HEK293 (cell line): ENCODE measurements at regions not wholly inside any gene's neighbourhood (a gene's known extent, or its start where the extent isn't known, plus 50 kb on each side); places are given as distances from the start of the nearest gene placed in this dataset.

ENCODE experiments used
- CTCF ChIA-PET: fragments of 350-600 bp; formaldehyde crosslinking; extraction: SDS; loops from one replicate; lab custom pipeline; 2021; ENCODE audit warnings: antibody characterized with exemption; lab: Yijun Ruan, JAX
- POLR2A ChIA-PET: fragments of 300-600 bp; formaldehyde crosslinking; extraction: SDS; loops from one replicate; lab custom pipeline; 2020; ENCODE audit warnings: antibody characterized with exemption, inconsistent platforms; lab: Yijun Ruan, JAX
- H3K27ac ChIP-seq: fragments of 200-500 bp; sonication (Bioruptor generic); 2 replicates; pipeline ENCODE4 v1.5.1; 2014; ENCODE audit warnings: low read depth, low read length, control low read depth, inconsistent platforms; ENCODE audit errors: extremely low read depth
- H3K36me3 ChIP-seq, 2 experiments: fragments of 200-500 bp in 1 of 2; sonication (Bioruptor generic) in 1 of 2; 1 replicate in 1 of 2; 2 replicates in 1 of 2; pipeline ENCODE4 v1.5.1; 2014 to 2017; ENCODE audit warnings: inconsistent platforms in 2 of 2, low read length in 2 of 2; ENCODE audit not compliant: control insufficient read depth in 2 of 2, insufficient read depth in 1 of 2
- H3K4me1 ChIP-seq: fragments of 200-500 bp; sonication (Bioruptor generic); 2 replicates; pipeline ENCODE4 v1.5.1; 2014; ENCODE audit warnings: mild to moderate bottlenecking, low read length, inconsistent platforms; ENCODE audit not compliant: control insufficient read depth, insufficient read depth
- H3K4me3 ChIP-seq: 2 replicates; pipeline ENCODE4 v1.5.1; 2011; ENCODE audit warnings: low read depth, mild to moderate bottlenecking, control low read depth, low read length, moderate library complexity
- H3K9me3 ChIP-seq: fragments of 200-500 bp; sonication (Bioruptor generic); 2 replicates; pipeline ENCODE4 v1.5.1; 2014; ENCODE audit warnings: low read depth, low read length, inconsistent platforms; ENCODE audit not compliant: control insufficient read depth, insufficient read depth
- HIC1 ChIP-seq: fragments of 450-650 bp; formaldehyde crosslinking; IDR thresholded peaks from 2 replicates; pipeline ENCODE4 v1.5.1; 2016; ENCODE audit warnings: missing biosample characterization, missing genetic modification characterization
- HOXD13 ChIP-seq: sonication (generic); formaldehyde crosslinking; IDR thresholded peaks from 2 replicates; pipeline ENCODE4 v1.8.0; 2022; ENCODE audit warnings: missing genetic modification reagents, borderline replicate concordance
- KLF10 ChIP-seq: fragments of 450-650 bp; IDR thresholded peaks from 2 replicates; pipeline ENCODE4 v1.5.1; 2018; ENCODE audit warnings: missing biosample characterization, mild to moderate bottlenecking, missing genetic modification characterization
- PRDM1 ChIP-seq: fragments of 450-650 bp; formaldehyde crosslinking; IDR thresholded peaks from 2 replicates; pipeline ENCODE4; 2016; ENCODE audit warnings: missing biosample characterization, missing genetic modification characterization
- SETDB1 ChIP-seq: IDR thresholded peaks from one replicate; pipeline ENCODE4 v1.6.1; 2017; ENCODE audit warnings: mild to moderate bottlenecking, low read length, moderate library complexity, mixed read lengths; ENCODE audit not compliant: insufficient read length
- SP7 ChIP-seq: fragments of 450-650 bp; formaldehyde crosslinking; IDR thresholded peaks from 2 replicates; pipeline ENCODE4 v1.5.1; 2016; ENCODE audit warnings: missing biosample characterization, missing genetic modification characterization
- ZNF114 ChIP-seq: fragments of 450-650 bp; formaldehyde crosslinking; IDR thresholded peaks from 2 replicates; pipeline ENCODE4 v1.5.0; 2017; ENCODE audit warnings: missing biosample characterization, missing genetic modification characterization
- ZNF175 ChIP-seq: fragments of 450-650 bp; formaldehyde crosslinking; IDR thresholded peaks from 2 replicates; pipeline ENCODE4 v1.5.1; 2016; ENCODE audit warnings: missing biosample characterization, missing genetic modification characterization
- ZNF223 ChIP-seq: fragments of 450-650 bp; formaldehyde crosslinking; IDR thresholded peaks from 2 replicates; pipeline ENCODE4 v1.5.1; 2016; ENCODE audit warnings: missing biosample characterization, missing genetic modification characterization
- ZNF341 ChIP-seq: fragments of 450-650 bp; formaldehyde crosslinking; IDR thresholded peaks from 2 replicates; pipeline ENCODE4; 2016; ENCODE audit warnings: low read depth, missing biosample characterization, missing genetic modification characterization
- ZNF518A ChIP-seq: fragments of 450-650 bp; formaldehyde crosslinking; conservative IDR thresholded peaks from 2 replicates; pipeline ENCODE4 v1.5.1; 2016; ENCODE audit warnings: low read depth, missing biosample characterization, missing genetic modification characterization
- ZNF521 ChIP-seq: fragments of 450-650 bp; formaldehyde crosslinking; IDR thresholded peaks from 2 replicates; pipeline ENCODE4 v1.5.1; 2017; ENCODE audit warnings: missing biosample characterization, mild to moderate bottlenecking, missing genetic modification characterization
- ZNF560 ChIP-seq: fragments of 450-650 bp; formaldehyde crosslinking; IDR thresholded peaks from 2 replicates; pipeline ENCODE4 v1.5.1; 2017; ENCODE audit warnings: missing biosample characterization, missing genetic modification characterization, borderline replicate concordance
- ZNF704 ChIP-seq: fragments of 450-650 bp; formaldehyde crosslinking; IDR thresholded peaks from 2 replicates; pipeline ENCODE4 v1.5.1; 2016; ENCODE audit warnings: missing biosample characterization, missing genetic modification characterization
- ZXDB ChIP-seq: fragments of 450-650 bp; formaldehyde crosslinking; IDR thresholded peaks from 2 replicates; pipeline ENCODE4 v1.5.1; 2016; ENCODE audit warnings: missing biosample characterization, missing genetic modification characterization
- TF ChIP-seq, protein P1 (sequence below): fragments of 450-650 bp; formaldehyde crosslinking; IDR thresholded peaks from 2 replicates; pipeline ENCODE4 v1.5.1; 2017; ENCODE audit warnings: missing biosample characterization, missing genetic modification characterization
- TF ChIP-seq, protein P2 (sequence below): fragments of 450-650 bp; formaldehyde crosslinking; IDR thresholded peaks from 2 replicates; pipeline ENCODE4 v1.5.1; 2016; ENCODE audit warnings: missing biosample characterization, missing genetic modification characterization

DNA sequence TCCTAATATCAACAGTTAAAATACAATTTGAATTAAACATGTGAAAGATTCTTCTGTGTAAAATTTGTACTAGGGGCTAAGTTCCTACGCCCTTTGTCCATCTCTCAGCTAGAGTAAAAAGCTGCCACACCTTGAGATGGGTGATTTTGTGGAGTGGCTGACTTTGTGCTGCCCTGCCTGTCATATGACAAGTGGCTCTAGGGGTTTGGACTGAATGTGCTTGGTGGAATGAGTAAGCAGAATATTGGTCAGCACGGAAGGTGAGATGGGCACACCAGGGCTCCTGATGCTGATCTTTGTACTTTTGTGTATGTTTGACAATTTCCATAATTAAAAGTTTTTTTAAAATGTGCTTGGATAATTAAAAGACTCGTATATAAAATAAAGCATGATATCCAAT lies 133.6 kb upstream of the SLC45A1 start:
- CTCF ChIA-PET = interaction anchor here (0.7 to 0.9 kb wide), 2 partner anchors 169 to 675 kb away, joined by 3 read pairs; no protein-coding TSS in a partner anchor
- POLR2A ChIA-PET = no interaction called here
- Histone ChIP-seq H3K4me3 (no peak overlapping the region), H3K36me3 (no peaks in the 10 kb centered on the region)
- TF ChIP-seq ZNF341 (no peak), ZNF114 (tag by site-specific recombination) (no peak), ZNF223 (tag by site-specific recombination) (no peak), ZNF175 (tag by site-specific recombination) (no peak), KLF10 (tag by site-specific recombination) (no peak)
- TF ChIP-seq, protein P1, sequence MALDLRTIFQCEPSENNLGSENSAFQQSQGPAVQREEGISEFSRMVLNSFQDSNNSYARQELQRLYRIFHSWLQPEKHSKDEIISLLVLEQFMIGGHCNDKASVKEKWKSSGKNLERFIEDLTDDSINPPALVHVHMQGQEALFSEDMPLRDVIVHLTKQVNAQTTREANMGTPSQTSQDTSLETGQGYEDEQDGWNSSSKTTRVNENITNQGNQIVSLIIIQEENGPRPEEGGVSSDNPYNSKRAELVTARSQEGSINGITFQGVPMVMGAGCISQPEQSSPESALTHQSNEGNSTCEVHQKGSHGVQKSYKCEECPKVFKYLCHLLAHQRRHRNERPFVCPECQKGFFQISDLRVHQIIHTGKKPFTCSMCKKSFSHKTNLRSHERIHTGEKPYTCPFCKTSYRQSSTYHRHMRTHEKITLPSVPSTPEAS (tag by site-specific recombination) = no peak
- TF ChIP-seq, all 188 proteins: peak for 0
- H3K27ac ChIP-seq = no peak overlapping the region
- H3K4me1 ChIP-seq = peaks cover 9% of the 10 kb centered on the region
- no peaks in the 10 kb centered on the region for H3K9me3 ChIP-seq

DNA sequence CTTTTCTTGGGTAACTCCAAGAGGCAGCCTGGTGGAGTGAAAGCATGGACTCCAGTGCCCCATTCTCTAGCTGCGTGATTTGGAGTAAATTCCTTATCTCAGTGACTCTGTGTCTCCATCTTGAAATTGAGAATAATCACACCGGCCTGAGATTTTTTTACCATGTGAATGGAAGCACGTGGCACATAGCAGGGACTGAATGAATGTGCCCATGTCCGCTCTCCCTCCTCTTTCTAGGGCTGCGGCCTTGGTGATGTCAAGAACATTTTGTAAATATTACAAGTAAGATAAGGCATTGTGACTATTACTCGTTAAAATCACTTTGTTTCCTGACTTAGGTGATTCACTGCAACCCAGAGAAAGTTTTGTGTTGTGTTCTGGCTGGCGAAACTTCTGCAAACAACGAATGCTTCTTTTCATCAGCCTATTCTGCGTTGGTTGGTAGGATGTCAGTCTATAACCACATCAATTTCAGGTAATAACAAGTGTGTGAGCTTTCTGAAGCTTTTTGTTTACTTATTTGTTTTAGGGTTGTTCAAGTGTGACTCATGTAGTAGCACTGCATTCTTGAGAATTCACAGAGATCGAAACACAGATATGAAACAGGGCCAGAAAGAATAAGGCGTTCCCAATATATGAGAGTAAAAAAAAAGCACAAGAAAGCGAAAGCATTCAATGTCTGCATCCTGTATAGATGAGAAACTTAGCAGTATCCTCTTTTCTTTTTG lies 135.7 kb upstream of the SLC45A1 start:
- TF ChIP-seq, protein P2, sequence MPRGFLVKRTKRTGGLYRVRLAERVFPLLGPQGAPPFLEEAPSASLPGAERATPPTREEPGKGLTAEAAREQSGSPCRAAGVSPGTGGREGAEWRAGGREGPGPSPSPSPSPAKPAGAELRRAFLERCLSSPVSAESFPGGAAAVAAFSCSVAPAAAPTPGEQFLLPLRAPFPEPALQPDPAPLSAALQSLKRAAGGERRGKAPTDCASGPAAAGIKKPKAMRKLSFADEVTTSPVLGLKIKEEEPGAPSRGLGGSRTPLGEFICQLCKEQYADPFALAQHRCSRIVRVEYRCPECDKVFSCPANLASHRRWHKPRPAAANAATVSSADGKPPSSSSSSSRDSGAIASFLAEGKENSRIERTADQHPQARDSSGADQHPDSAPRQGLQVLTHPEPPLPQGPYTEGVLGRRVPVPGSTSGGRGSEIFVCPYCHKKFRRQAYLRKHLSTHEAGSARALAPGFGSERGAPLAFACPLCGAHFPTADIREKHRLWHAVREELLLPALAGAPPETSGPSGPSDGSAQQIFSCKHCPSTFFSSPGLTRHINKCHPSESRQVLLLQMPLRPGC = 0 out of 2 replicates have a peak, but pooled peaks have one; percentile 19
- TF ChIP-seq SETDB1 (peak; percentile 19), PRDM1 (tag by site-specific recombination) (peak; percentile 55), SP7 (tag by site-specific recombination) (peak; percentile 38; the same call in 1 of the 2 replicates), HIC1 (no peak), HOXD13 (CRISPR knock-in tag) (peak; percentile 57; the same call in 1 of the 2 replicates)
- Histone ChIP-seq H3K36me3 (no peaks in the 10 kb centered on the region), H3K4me1 (peaks cover 9% of the 10 kb centered on the region), H3K27ac (peak overlapping the region; percentile 27; the same call in 1 of the 2 replicates), H3K9me3 (no peaks in the 10 kb centered on the region), H3K4me3 (no peak overlapping the region)
- ChIA-PET CTCF (interaction anchor here (0.7 kb wide), 1 partner anchor 679 kb away, joined by 4 read pairs; no protein-coding TSS in a partner anchor), POLR2A (no interaction called here)

DNA sequence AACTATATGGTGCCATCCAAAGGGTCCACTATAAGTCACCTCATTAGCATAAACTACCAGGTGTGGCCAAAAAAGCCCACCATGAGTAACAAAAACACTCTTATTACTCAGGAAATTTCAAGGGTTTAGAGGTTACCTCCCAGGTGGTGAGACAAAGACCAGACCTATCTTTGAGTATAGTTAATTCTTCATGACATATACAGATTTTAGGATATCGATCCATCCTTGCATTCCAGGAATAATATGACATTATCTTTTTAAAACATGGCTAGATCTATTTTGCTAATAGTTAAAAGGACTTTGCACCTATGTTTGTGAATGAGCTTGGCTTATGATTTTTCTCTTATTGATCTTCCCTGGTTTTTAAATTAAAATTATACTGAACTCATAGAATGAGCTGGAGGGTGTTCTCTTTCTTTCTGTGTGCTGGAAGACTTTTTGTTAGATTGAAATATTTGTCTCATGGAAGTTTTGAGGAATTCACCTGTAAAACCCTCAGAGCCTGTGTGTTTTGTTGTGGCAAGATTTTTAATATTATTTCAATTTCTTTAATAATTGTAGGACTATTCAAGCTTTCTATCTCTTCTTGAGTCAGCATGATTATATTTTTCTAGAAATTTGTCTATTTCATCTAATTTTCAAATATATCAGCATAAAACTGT lies 138.7 kb upstream of the SLC45A1 start:
- Histone ChIP-seq H3K4me3 (no peak overlapping the region), H3K36me3 (no peaks in the 10 kb centered on the region), H3K9me3 (no peaks in the 10 kb centered on the region), H3K4me1 (peaks cover 9% of the 10 kb centered on the region), H3K27ac (no peak overlapping the region)
- ChIA-PET POLR2A (no interaction called here), CTCF (no interaction called here)
- TF ChIP-seq ZNF518A (no peak), ZXDB (tag by site-specific recombination) (no peak), ZNF704 (tag by site-specific recombination) (no peak), ZNF560 (tag by site-specific recombination) (no peak), ZNF521 (tag by site-specific recombination) (no peak)
- TF ChIP-seq, protein P1 (tag by site-specific recombination) = no peak
